Neural progenitor cell (in vitro differentiated cells): ENCODE measurements at regions not wholly inside any gene's neighbourhood (a gene's known extent, or its start where the extent isn't known, plus 50 kb on each side); places are given as distances from the start of the nearest gene placed in this dataset.

Experiments used
- EZH2 ChIP-seq: fragments of 200-600 bp; sonication (generic); IDR thresholded peaks from 2 replicates; pipeline ENCODE4 v1.6.1; 2017; ENCODE audit warnings: antibody characterized with exemption, mild to moderate bottlenecking, moderate library complexity
- EZH2phosphoT487 ChIP-seq: fragments of 200-600 bp; sonication (generic); IDR thresholded peaks from 2 replicates; pipeline ENCODE4 v1.6.1; 2017; ENCODE audit warnings: antibody characterized with exemption
- TF ChIP-seq, protein P1 (sequence below): fragments of 200-600 bp; sonication (generic); IDR thresholded peaks from 2 replicates; pipeline ENCODE4 v1.5.1; 2017; ENCODE audit warnings: antibody characterized with exemption, mild to moderate bottlenecking

DNA sequence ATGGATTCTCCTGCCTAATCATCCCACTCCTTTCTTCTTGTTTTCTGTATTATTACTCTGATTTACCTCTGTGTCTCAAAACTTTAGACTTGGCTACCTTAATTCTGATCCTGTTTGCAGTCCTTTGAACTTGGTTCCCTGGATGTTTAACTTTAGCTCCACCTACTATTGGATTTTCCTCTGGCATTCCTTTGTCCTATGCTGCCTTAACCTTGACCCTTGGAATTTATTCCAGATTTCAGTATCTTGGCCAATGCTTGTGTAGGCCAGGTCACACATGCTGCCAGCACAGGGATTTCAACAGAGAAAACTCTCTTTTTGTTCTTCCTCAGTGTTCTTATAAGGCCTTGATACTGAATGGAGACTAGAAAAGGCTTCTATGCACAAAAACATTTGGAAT, 65.0 kb upstream of the DNAJC19 start:
- TF ChIP-seq EZH2 (no peak), EZH2phosphoT487 (no peak)
- TF ChIP-seq, protein P1, sequence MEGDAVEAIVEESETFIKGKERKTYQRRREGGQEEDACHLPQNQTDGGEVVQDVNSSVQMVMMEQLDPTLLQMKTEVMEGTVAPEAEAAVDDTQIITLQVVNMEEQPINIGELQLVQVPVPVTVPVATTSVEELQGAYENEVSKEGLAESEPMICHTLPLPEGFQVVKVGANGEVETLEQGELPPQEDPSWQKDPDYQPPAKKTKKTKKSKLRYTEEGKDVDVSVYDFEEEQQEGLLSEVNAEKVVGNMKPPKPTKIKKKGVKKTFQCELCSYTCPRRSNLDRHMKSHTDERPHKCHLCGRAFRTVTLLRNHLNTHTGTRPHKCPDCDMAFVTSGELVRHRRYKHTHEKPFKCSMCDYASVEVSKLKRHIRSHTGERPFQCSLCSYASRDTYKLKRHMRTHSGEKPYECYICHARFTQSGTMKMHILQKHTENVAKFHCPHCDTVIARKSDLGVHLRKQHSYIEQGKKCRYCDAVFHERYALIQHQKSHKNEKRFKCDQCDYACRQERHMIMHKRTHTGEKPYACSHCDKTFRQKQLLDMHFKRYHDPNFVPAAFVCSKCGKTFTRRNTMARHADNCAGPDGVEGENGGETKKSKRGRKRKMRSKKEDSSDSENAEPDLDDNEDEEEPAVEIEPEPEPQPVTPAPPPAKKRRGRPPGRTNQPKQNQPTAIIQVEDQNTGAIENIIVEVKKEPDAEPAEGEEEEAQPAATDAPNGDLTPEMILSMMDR, result no peak
